ENCODE measurements at regions not wholly inside any gene's neighbourhood (a gene's known extent, or its start where the extent isn't known, plus 50 kb on each side); places are given as distances from the start of the nearest gene placed in this dataset.
"Not testable (repeated sequence)": the region's sequence is repeated elsewhere in the genome, so short reads cannot be mapped to it uniquely, and the experiment has no call there.

DNA sequence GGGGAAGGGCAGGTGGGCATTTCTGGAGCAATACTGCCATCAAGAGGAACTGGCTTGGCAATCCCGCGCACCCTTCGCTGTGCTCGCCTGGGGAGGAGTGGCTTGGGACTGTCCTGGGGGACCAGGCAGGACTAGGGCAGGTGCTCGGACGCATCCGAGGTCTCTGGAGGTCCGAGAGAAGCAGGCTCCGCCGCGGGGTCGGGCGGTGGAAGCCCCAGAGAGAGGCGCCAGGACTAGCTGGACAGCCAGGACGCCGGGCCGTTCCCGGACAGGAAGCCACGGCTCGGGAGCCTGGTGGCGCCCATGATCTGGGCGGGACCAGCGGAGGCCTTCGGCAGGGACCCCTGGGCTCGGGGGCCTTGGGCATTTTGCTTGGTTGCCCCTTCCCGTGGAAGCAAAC, 174.3 kb downstream of the PLS3 start:
- not testable (repeated sequence) for TF ChIP-seq CREM (CRISPR knock-in tag; IDR thresholded peaks at IDR 0.05); JUN (CRISPR knock-in tag; IDR thresholded peaks at IDR 0.05); TP53 (CRISPR knock-in tag; IDR thresholded peaks at IDR 0.05); IRF2 (CRISPR knock-in tag; IDR thresholded peaks at IDR 0.05; ENCODE audit: borderline replicate concordance, low read depth)
- TF ChIP-seq, protein P1, sequence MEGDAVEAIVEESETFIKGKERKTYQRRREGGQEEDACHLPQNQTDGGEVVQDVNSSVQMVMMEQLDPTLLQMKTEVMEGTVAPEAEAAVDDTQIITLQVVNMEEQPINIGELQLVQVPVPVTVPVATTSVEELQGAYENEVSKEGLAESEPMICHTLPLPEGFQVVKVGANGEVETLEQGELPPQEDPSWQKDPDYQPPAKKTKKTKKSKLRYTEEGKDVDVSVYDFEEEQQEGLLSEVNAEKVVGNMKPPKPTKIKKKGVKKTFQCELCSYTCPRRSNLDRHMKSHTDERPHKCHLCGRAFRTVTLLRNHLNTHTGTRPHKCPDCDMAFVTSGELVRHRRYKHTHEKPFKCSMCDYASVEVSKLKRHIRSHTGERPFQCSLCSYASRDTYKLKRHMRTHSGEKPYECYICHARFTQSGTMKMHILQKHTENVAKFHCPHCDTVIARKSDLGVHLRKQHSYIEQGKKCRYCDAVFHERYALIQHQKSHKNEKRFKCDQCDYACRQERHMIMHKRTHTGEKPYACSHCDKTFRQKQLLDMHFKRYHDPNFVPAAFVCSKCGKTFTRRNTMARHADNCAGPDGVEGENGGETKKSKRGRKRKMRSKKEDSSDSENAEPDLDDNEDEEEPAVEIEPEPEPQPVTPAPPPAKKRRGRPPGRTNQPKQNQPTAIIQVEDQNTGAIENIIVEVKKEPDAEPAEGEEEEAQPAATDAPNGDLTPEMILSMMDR (IDR thresholded peaks at IDR 0.05) = not testable (repeated sequence)
- TF ChIP-seq, protein P2, sequence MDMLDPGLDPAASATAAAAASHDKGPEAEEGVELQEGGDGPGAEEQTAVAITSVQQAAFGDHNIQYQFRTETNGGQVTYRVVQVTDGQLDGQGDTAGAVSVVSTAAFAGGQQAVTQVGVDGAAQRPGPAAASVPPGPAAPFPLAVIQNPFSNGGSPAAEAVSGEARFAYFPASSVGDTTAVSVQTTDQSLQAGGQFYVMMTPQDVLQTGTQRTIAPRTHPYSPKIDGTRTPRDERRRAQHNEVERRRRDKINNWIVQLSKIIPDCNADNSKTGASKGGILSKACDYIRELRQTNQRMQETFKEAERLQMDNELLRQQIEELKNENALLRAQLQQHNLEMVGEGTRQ (CRISPR knock-in tag; IDR thresholded peaks at IDR 0.05) = not testable (repeated sequence)
